Stimulated activated CD8-positive, alpha-beta memory T cell treated with anti-CD3 and anti-CD28 coated beads, Interleukin-7, amount 100 ng/mL, for 48 hours (primary cell): ENCODE measurements at regions not wholly inside any gene's neighbourhood (a gene's known extent, or its start where the extent isn't known, plus 50 kb on each side); places are given as distances from the start of the nearest gene placed in this dataset.

ENCODE experiments used
- DNase-seq, 2 donors: peaks; one replicate each; pipeline ENCODE4 v3.0.0-alpha.2; 2020; ENCODE audit warnings: low read depth in 1 of 2; ENCODE audit errors: extremely low read depth in 1 of 2

- DNase-seq = no peak
Observed at GRCh38 chr13:59182241-59182640, 981.5 kb downstream of the DIAPH3 start.

GRCh38 chr13:59197397-59197796 is 966.3 kb downstream of the DIAPH3 start:
- DNase-seq = no peak

GRCh38 chr13:59201841-59202240 is 961.9 kb downstream of the DIAPH3 start:
- DNase-seq = no peak

GRCh38 chr13:59203855-59204254 is 959.9 kb downstream of the DIAPH3 start:
- no peak for DNase-seq

GRCh38 chr13:59205501-59205900 is 958.2 kb downstream of the DIAPH3 start:
- DNase-seq = no peak

GRCh38 chr13:59208405-59209195 is 955.1 kb downstream of the DIAPH3 start:
- DNase-seq = no peak

- no peak for DNase-seq
Observed at GRCh38 chr13:59210543-59210942, 953.2 kb downstream of the DIAPH3 start.

- no peak for DNase-seq
Observed at GRCh38 chr13:59211606-59212005, 952.1 kb downstream of the DIAPH3 start.

- no peak for DNase-seq
Observed at GRCh38 chr13:59229401-59229800, 934.3 kb downstream of the DIAPH3 start.

- no peak for DNase-seq
Observed at GRCh38 chr13:59229861-59230260, 933.9 kb downstream of the DIAPH3 start.

- DNase-seq = no peak
Observed at GRCh38 chr13:59230484-59231264, 933.1 kb downstream of the DIAPH3 start.

GRCh38 chr13:59236309-59236919 is 927.3 kb downstream of the DIAPH3 start:
- DNase-seq = no peak

- DNase-seq = no peak
Observed at GRCh38 chr13:59236944-59237343, 926.8 kb downstream of the DIAPH3 start.

GRCh38 chr13:59247171-59247570 is 916.6 kb downstream of the DIAPH3 start:
- DNase-seq = no peak

- DNase-seq = no peak
Observed at GRCh38 chr13:59250336-59251189, 913.2 kb downstream of the DIAPH3 start.

GRCh38 chr13:59259165-59260000 is 904.3 kb downstream of the DIAPH3 start:
- no peak for DNase-seq

- DNase-seq = no peak
Observed at GRCh38 chr13:59261928-59262488, 901.7 kb downstream of the DIAPH3 start.

- no peak for DNase-seq
Observed at GRCh38 chr13:59263531-59263930, 900.2 kb downstream of the DIAPH3 start.

- no peak for DNase-seq
Observed at GRCh38 chr13:59266478-59267063, 897.2 kb downstream of the DIAPH3 start.
